ENCODE measurements at regions not wholly inside any gene's neighbourhood (a gene's known extent, or its start where the extent isn't known, plus 50 kb on each side); places are given as distances from the start of the nearest gene placed in this dataset.

DNA sequence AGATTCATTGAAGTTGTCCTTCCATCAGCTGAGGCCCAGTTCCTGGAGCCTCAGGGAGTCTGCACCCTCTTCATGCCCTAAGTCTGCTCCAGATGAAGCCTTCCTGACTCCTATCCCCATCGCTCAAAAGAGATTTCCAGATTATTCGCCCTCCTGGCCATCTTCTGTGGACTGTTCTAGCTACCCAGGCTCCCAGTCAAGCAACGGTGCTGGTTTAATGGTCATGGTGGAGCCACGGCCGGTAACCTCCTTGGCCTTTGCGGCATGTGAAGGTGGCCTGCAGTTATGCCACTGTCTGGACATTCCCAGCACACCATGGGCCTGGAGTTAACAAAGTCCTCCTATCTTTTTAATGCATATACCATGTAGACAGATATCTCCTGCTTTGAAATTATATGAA is 140.1 kb upstream of the ASB18 start:
- no peak for DNase-seq (ENCODE audit: low spot score)
- ChIA-PET POLR2A (ENCODE audit: low non-redundant PET) (no interaction called here), CTCF (no interaction called here)
- H3K27ac ChIP-seq = no peak overlapping the region
- TF ChIP-seq, protein P1, sequence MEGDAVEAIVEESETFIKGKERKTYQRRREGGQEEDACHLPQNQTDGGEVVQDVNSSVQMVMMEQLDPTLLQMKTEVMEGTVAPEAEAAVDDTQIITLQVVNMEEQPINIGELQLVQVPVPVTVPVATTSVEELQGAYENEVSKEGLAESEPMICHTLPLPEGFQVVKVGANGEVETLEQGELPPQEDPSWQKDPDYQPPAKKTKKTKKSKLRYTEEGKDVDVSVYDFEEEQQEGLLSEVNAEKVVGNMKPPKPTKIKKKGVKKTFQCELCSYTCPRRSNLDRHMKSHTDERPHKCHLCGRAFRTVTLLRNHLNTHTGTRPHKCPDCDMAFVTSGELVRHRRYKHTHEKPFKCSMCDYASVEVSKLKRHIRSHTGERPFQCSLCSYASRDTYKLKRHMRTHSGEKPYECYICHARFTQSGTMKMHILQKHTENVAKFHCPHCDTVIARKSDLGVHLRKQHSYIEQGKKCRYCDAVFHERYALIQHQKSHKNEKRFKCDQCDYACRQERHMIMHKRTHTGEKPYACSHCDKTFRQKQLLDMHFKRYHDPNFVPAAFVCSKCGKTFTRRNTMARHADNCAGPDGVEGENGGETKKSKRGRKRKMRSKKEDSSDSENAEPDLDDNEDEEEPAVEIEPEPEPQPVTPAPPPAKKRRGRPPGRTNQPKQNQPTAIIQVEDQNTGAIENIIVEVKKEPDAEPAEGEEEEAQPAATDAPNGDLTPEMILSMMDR (conservative IDR thresholded peaks at IDR 0.05; ENCODE audit: low read depth) = no peak

DNA sequence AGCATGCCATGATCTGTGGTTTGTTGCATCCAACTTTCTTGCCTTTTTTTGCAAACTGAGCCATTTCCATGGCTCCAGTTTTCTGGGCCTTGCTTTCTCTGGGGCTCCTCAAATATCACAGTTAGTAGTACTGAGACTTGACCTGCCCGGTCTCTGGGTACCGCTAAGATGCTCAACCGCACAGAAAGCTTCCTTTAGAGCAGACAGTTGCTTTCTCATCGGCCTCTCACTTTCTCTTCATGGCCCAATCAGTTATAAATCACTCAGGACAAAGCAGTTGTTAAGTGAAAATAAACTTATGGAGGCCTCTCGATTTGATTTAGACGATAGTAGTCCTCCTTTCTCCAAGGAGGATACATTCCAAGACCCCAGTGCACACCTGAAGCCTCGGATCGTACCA is 141.2 kb upstream of the ASB18 start:
- DNase-seq (ENCODE audit: low spot score) = no peak
- ChIA-PET POLR2A (ENCODE audit: low non-redundant PET) (no interaction called here), CTCF (no interaction called here)
- TF ChIP-seq, protein P1 (conservative IDR thresholded peaks at IDR 0.05; ENCODE audit: low read depth) = no peak
- H3K27ac ChIP-seq = no peak overlapping the region

DNA sequence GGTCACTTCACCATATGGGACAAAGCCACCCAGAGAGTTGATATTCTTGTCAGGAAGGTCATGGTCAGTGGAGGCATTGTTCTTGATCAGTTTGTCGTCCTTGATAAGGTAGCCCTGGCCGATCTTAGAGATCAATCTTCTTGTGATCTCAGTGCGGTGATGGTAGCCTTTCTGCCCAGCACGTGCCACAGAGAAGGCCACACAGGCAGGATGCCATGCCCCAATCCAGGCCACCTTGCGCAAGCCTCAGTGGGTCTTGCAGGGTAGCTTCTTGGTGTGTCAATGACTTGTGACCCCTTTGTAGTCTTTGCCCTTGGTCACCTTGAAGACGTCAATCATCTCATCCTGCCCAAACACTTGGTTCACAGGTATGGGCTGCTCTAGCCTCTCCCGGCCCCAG is 143.9 kb upstream of the ASB18 start:
- POLR2A ChIA-PET (ENCODE audit: low non-redundant PET) = no interaction called here
- no peak overlapping the region for H3K27ac ChIP-seq
- CTCF ChIA-PET = no interaction called here
- DNase-seq (ENCODE audit: low spot score) = no peak
- TF ChIP-seq, protein P1 (conservative IDR thresholded peaks at IDR 0.05; ENCODE audit: low read depth) = no peak

DNA sequence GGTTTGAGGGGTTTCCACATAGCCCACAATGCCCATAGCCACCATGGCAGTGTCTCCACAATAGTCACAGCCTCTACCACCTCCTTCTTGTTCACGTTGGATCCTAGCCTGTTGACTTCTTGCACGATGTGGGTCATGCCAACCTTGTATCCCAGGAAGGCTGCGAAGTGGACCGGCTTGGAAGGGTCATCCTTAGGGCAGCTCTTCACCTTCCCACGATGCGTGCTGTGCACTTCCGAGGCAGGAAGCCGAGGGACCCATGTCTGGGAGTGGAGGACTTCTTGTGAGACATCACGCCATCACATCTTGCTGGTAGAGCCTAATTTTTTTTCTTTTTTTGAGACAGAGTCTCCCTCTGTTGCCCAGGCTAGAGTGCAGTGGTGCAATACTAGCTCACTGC is 144.6 kb upstream of the ASB18 start:
- no peak overlapping the region for H3K27ac ChIP-seq
- TF ChIP-seq, protein P1 (conservative IDR thresholded peaks at IDR 0.05; ENCODE audit: low read depth) = no peak
- CTCF ChIA-PET = no interaction called here
- POLR2A ChIA-PET (ENCODE audit: low non-redundant PET) = no interaction called here
- DNase-seq (ENCODE audit: low spot score) = no peak

DNA sequence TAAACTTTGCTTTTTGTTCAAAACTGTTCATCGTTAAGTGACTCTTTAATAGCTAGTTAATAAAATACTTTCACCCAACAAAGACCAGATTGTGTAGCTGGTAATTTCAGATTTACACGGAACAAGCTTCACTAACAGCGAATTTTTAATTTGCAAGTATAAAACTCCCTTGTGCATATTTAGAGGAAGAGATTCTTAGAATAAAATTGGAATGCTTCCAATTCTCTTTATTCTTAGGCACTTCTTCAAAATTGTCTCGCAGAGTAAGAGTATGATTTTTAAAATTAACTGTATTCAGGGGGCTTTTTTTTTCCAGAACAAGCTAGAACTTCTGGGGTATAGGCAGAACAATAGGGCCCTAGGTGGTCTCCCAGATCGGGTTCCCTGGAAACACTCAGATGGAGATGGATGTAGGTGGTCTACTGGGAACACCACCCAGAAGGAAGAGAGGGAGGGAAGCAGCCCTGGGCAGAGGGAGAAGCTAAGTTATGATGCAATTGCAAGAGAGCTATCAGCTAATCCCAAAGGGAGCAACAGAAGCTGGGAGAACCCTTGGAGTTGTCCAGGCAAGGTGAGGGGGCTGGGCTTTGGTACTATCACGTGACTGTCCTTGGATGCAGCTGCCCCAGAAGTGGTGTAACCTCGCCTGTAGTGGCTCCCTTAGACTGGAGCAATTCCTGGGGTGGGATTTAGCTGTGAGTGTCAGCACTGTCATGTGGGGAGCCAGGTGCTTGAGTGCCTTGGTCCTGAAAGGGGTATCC is 151.7 kb upstream of the ASB18 start:
- POLR2A ChIA-PET (ENCODE audit: low non-redundant PET) = no interaction called here
- TF ChIP-seq, protein P1 (conservative IDR thresholded peaks at IDR 0.05; ENCODE audit: low read depth) = no peak
- no peak overlapping the region for H3K27ac ChIP-seq
- no peak for DNase-seq (ENCODE audit: low spot score)
- CTCF ChIA-PET = no interaction called here

DNA sequence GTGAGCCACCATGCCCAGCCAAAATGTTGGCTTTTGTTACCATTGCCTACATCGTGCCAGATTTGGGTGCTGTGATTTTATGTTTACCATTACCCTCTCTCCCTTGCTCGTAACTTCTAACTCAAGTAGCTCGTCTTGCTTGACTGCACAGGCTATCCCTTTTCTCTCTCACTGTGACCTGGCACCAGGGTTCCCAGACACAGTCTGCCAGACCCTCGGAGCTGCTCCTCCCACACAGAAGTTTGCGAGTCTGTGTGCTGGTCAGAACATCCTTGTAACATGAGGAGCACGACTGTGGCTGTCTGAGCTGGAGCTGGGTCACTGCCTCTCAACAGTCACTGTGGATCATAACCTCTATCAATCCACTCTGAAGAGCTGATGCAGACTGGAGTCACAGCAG is 152.5 kb upstream of the ACKR3 start:
- TF ChIP-seq, protein P1 (conservative IDR thresholded peaks at IDR 0.05; ENCODE audit: low read depth) = no peak
- H3K27ac ChIP-seq = no peak overlapping the region
- ChIA-PET POLR2A (ENCODE audit: low non-redundant PET) (no interaction called here), CTCF (no interaction called here)
- no peak for DNase-seq (ENCODE audit: low spot score)
